B cell (primary cell): ENCODE measurements at regions not wholly inside any gene's neighbourhood (a gene's known extent, or its start where the extent isn't known, plus 50 kb on each side); places are given as distances from the start of the nearest gene placed in this dataset.

Source experiments
- CTCF ChIP-seq: fragments of 200-600 bp; IDR thresholded peaks from one replicate; pipeline ENCODE4 v1.8.0; 2022; ENCODE audit warnings: antibody characterized with exemption, mild to moderate bottlenecking
- EZH2 ChIP-seq: IDR thresholded peaks from 2 replicates; pipeline ENCODE4 v1.6.1; 2012; ENCODE audit warnings: borderline replicate concordance, low read depth, mild to moderate bottlenecking, moderate library complexity, low read length; ENCODE audit not compliant: insufficient read depth, poor library complexity, severe bottlenecking

GRCh38 chr18:38032516-38032915, 466.9 kb upstream of the CELF4 start:
- TF ChIP-seq CTCF, result no peak
- no peak for TF ChIP-seq EZH2
